ENCODE measurements at regions not wholly inside any gene's neighbourhood (a gene's known extent, or its start where the extent isn't known, plus 50 kb on each side); places are given as distances from the start of the nearest gene placed in this dataset.

DNA sequence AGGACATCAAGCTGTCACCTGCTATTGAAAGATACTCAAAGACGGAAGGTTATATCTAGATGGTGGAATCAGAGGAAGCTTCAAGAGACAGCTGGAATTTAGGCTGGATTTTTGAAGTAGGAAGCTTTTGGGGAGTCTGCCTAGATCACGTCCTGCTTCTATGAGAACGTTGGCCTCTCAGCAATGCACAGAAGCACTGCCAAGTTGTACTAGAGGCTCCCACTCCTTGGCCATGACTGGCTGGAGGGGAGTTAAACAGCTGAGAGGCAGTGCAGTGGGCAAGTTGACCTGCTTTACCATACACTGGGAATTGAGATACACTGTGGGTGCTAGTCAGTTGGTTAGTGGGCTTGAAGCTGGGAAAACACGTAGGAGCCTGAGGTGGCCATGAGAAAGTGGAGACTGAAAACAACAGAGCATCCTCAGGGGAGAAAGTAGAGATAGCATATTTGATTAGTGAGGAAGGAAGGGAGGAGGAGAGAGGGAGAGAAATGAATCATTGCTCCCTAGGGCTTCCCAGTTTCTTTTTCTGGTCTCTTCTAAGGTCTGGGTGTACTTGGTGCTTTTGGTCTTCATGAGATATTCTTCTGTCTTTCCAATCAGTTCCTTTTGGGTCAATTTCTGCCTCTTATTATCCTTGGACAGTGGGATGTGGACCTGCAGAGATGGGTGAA is 110.8 kb downstream of the EMP1 start:
- DNase-seq (ENCODE audit: low read depth, low spot score), result no peak

DNA sequence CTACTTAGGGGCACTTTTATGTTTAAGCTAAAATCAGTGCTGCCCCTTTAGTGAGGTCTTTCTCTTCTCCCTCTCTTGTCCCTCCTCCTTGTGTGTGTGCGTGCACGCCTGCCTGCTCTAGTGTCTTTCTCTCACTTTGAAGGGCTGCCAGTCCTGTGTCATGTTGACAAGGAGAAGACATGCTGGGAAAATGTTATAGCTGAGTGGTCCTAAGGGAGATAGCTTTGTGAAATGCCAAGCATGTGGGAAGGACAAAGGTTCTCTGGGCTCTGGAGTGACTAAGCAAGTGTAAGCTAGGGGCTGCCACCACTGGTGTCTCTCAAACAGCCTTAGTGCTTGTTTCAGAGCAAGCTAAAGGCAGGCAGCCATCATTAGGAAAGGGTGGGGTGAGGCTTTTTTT is 108.4 kb downstream of the EMP1 start:
- DNase-seq (ENCODE audit: low read depth, low spot score), result no peak

DNA sequence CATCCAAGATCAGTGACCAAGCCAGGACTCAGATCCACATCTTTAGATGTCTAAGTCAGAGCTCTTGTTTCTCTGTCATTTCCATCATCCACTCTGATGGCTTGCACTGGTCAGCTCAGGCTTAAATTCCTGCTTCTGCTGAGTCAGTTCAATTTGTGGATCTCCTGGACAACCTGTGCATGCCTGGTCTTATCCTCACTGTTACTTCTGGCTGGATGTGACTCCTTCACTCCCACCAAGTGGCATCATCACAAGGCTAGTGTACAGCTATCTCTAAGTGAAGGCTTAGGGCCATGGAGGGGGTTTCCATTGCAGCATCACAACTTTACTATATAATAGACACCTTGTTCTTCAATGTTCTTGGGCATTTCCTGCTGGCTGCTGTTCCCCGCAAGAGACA is 102.9 kb downstream of the EMP1 start:
- no peak for DNase-seq (ENCODE audit: low read depth, low spot score)

DNA sequence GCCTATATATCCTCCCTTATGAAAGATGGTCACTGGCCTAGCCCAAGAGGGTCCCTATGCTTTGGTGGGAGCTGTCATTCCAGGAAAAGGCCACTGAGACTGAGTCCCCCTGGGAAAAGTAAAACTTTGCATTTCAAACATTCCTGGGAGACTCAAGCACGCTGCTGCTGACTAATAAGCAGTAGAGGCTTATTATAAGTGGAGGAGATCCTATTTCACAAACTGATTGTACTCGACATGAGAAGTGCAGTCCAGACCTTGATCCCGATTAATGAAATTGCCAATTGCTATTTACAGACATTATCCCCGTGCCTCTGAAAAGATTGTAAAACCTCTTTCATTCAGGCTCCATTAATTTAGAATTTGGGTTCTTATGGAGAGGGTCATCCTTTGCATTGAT is 96.6 kb downstream of the EMP1 start:
- DNase-seq (ENCODE audit: low read depth, low spot score), result no peak

DNA sequence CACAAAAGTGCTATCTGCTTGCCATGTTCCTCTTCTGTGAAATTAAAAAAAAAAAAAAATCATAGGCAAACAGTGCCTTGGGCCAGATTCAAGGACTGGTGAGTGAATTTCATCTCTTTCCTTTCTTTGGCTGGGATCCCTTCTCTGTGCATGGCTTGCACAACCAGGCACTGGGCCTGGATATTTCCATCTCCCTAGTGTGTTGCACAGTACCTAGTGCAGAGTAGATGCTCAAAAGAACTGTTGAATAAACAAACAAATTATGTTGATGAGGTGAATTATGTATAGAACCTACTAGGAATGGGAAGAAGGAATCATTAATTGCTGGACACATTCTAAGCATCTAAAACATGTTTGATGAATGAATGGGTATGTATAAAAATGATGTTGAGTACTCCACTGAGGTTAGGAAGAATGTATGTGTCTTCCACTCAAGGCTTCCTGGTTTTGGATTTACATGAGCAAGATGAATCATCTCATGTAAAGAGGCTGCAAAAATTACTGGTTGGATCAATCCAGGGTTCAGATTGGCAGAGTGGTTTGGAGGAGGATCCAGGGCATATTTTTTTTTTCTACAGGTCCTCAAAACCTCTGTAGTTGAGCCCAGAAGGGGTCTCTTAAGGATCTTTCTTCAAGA is 93.2 kb downstream of the EMP1 start:
- no peak for DNase-seq (ENCODE audit: low read depth, low spot score)

DNA sequence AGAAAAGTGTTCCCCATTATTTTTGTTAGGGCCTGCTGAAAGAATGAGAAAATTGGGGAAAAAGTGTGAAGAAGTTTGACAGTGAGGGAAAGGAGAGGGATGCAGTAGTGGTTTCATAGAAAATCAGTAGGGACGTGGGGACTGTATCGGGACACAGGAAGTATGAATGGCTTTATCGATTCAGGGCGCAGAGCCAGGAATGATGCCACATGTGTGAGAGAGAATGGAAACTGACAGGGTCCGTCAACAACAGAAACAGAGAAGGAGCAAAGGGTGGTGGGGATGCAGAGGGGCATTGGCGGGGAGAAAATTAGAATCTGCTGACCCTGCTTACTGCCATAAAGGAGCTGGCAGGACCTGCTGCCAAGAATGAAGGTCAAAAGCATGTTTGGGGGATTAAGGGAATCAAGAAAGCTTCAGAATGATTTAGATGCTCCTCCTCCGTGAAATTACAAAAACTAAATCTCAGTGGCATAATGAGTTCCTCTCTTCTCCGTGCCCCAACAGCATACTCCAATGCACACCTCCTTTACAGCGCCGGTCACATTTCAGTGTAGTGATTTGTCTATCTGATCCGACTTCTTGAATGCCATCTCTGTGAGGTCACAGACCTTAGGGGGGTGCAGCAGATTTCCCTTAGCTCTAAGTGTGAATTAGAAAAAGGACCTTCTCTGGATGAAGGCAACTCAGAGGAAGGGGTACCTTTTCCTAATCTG is 92.6 kb downstream of the EMP1 start:
- DNase-seq (ENCODE audit: low read depth, low spot score), result no peak

DNA sequence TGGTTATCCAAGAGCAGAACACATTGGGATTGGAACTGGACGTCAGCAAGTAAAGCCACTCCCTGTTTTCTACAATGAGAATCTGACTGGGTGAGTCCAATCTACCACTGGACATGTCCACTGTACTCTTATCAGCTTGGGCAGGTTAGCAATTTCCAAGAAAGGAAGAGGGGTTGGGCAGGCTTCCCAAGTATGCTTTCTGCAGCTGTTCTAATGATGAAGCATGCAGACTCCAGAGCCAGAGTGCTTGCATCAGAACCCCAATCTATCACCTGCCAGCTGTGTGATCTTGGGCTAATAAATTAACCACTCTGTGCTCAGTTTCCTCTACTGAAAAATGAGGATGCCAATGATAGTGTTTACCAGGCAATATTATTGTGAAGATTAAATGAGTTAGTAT is 92.0 kb downstream of the EMP1 start:
- DNase-seq (ENCODE audit: low read depth, low spot score), result no peak

DNA sequence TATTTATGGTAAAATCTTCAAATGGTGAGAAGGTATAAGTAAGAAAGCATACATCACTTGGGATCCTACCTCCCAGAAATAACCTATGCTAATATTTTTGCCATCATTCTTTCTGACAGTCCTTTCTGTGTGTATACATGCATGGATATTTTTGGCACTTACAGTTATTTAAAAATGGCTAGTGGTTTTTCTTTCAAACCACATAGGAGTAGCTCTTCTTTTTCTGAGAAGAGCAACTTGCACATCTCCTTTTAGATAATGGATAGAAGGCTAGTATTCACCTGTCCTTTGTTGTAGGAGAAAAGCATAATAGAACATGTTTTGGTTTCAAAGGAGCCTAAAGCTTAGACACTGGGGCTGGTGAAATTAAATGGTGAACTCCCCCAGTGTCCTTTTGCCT is 87.3 kb downstream of the EMP1 start:
- no peak for DNase-seq (ENCODE audit: low read depth, low spot score)

DNA sequence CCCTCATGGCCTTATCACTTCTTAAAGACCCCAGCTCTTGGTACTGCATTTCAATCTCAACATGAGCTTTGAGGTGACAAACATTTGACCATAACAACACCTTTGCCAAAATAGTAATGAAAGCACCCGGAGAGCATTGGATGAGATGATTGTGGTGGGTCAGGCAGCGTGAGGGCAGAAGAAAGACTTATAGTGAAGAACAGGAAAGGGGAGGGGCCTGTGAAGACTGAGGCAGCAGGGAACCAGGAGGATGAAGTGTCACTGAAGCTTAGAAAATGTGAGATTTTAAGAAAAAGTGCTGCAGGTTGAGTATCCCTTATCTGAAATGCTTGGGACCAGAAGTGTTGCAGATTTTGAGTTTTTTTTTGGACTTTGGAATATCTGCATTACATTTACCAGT is 86.3 kb downstream of the EMP1 start:
- DNase-seq (ENCODE audit: low read depth, low spot score), result no peak

DNA sequence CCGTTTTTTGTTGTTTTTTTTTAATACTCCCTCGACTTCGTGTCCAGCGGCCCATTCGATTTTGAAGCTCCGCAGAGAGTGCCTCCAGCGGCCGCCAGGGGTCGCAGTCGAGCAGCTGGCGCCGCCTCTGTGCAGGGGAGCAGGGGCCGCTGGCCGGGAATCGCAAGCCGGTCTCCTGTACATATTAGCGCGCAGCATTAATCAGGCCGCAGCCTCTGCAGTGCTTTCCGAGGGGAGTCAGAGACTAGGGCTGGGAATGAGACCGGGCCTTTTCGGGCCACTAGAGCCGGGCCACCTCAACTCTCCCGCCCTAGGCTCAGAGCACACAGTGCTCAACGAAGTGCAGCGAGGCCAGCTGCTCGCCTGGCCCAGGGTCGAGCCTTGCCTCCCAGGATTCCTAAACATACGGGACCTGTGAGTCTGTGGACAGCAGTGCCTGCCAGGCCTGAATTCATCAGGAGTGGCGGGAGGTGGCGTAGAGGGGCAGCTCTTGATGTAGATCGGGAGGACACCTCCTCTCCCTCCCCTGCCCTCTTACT is 81.8 kb downstream of the EMP1 start:
- DNase-seq (ENCODE audit: low read depth, low spot score), result no peak

DNA sequence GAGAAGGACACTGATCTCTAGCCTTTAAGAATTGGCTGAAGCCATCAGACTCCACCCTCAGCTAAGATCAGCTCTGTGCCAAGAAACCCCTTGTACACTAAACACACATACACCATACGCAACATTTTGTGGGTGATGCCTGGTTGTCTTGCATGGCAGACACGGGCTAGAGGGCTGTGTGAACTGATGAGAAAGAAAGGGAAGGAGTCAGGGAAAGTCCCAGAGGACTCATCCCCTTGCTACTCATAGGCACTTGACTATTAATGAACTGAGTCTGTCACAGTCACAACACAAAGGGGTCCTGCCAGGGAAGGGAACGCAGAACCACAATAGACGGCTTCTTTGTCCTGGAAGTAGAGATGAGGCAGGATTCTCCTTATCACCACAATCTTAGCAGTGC is 80.8 kb downstream of the EMP1 start:
- DNase-seq (ENCODE audit: low read depth, low spot score), result no peak

DNA sequence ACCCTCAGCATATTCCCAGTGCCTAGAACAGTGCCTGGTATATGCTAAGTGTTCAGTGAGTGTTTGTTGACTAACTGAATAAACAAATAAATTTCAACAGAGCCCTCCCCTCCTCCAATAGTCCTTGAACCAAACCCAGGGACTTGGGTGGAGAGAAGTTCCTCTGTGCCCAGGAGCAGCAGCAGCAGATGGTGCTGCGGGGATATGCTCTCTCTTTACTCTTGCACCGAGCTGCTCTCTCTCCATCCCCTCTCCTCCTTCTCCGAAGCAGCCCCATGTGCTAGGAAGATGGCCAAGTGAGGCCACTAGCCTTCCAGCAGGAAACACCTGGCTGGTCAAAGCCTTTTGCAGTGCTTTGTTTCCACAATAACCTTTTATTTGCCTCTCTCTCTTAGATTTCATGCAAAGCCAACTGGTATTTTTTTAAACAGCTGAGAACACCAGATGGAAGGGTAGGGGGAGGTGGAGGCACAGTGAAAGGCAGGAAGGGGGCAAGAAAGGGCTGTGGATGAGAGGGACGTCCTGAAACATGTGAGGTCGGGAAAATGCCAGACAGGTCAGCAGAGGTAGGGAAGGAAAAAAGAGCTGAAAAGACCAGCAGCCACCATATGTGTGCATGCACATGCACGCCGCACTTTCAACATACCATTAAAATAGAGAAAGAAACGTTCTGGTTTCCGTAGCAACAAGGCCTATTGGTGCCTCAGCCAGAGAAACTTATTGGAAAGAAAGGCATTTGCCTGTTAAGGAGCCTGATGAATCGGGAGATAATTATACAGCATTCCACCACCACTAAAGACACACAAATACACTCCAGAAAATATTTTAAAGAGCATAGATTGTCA is 78.9 kb downstream of the EMP1 start:
- DNase-seq (ENCODE audit: low read depth, low spot score), result peak; percentile 51

DNA sequence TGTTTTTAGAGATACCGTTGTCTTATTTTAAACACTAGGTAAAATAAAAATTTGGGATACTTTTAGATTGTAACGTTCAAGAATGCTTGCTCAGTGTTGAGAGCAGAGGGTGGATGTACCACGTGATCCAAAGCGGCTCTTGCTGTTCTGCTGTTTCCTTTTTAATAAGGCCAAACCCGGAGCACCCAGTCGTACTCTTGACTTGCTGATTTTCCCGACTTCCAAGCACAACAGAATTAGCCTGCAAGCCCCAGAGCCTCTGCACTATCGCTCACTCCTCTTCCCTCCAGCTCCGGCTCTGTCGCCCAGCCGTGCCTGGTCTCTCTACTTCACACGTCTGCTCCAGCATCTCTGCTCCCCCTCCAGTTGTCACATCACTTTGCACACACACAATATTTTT is 77.3 kb downstream of the EMP1 start:
- no peak for DNase-seq (ENCODE audit: low read depth, low spot score)

DNA sequence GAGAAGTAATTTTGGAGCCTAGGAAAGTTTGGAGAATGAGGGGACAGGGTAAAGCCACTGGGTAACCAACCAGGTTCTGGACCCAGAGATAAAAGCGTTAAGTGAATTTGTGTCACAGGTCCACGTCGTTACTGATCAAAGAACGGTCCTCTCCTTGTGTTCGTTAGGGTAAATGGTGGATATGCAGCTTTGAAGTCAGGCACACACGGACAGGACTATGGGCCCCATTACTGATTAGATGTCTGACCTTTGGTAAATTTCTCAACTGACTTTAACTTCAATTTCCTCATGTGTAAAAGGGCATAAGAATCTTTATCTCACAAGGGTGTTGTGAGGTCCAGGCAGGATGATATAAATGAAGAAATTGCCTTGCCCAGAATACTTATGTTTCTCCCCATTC is 76.6 kb downstream of the EMP1 start:
- no peak for DNase-seq (ENCODE audit: low read depth, low spot score)

DNA sequence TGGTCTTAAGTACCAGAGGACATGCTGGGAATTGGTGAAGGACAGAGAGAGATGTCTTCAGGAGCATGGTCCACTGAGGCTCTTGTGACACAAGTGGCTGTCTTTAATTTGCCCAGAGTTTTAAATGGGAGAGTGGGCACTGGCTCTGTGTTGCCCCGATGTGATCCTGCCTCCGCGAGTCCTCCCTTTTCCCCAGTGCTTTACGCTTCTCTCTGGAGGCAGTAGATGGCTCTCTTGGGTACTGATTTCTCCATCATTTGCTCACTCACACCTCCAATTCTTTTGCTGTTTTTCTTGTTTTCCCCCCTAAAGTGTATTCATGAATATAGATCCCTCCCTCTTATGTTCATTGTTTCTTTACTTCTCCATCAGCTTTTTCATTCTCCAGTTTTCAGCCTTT is 74.3 kb downstream of the EMP1 start:
- DNase-seq (ENCODE audit: low read depth, low spot score), result no peak

Data from pulmonary artery endothelial cell (primary cell).